Stomach (tissue), 8 donors: ENCODE measurements at regions not wholly inside any gene's neighbourhood (a gene's known extent, or its start where the extent isn't known, plus 50 kb on each side); places are given as distances from the start of the nearest gene placed in this dataset.
A peak's percentile ranks its signal among the peaks of the same experiment; 100 is the strongest.

Source experiments
- DNase-seq, 2 donors: peaks; one replicate each; pipeline versions ENCODE4 v3.0.0 to v3.0.0-alpha.2; 2013 to 2019
- H3K27ac ChIP-seq, 5 donors: fragments of 200-600 bp in 4 of 5; sonication (generic) in 4 of 5; one replicate each; pipeline ENCODE4 v1.5.1; 2013 to 2019; ENCODE audit warnings: mild to moderate bottlenecking in 1 of 5, moderate library complexity in 1 of 5
- H3K27me3 ChIP-seq, 3 donors: fragments of 200-600 bp; sonication (generic); one replicate each; pipeline ENCODE4 v1.5.1; 2017 to 2019; ENCODE audit warnings: mixed run types in 1 of 3
- H3K36me3 ChIP-seq, 4 donors: fragments of 200-600 bp; sonication (generic); 1 replicate in 3 of 4; 2 replicates in 1 of 4; pipeline ENCODE4 v1.5.1; 2016 to 2019
- H3K4me1 ChIP-seq, 4 donors: fragments of 200-600 bp; sonication (generic); one replicate each; pipeline ENCODE4 v1.5.1; 2016 to 2019
- H3K4me3 ChIP-seq, 4 donors: fragments of 200-600 bp; sonication (generic) in 3 of 4; one replicate each; pipeline ENCODE4 v1.5.1; 2016 to 2019; ENCODE audit warnings: mild to moderate bottlenecking in 1 of 4
- H3K9me3 ChIP-seq, 4 donors: fragments of 200-600 bp; sonication (generic); one replicate each; pipeline ENCODE4 v1.5.1; 2016 to 2019
- EP300 ChIP-seq: sonication (generic); formaldehyde crosslinking; IDR thresholded peaks from one replicate; pipeline ENCODE4 v1.6.1; 2017; ENCODE audit warnings: antibody characterized with exemption
- POLR2A ChIP-seq, 4 donors: fragments of 450-650 bp; IDR thresholded peaks; one replicate each; pipeline ENCODE4 v1.6.1; 2016; ENCODE audit warnings: antibody characterized with exemption in 4 of 4, control low read depth in 2 of 4, mild to moderate bottlenecking in 1 of 4, moderate library complexity in 1 of 4
- POLR2AphosphoS5 ChIP-seq, 3 donors: sonication (generic); formaldehyde crosslinking; IDR thresholded peaks; one replicate each; pipeline ENCODE4 v1.6.1; 2016; ENCODE audit warnings: antibody characterized with exemption in 3 of 3
- whole genome bisulfite sequencing, 5 donors: extraction: QIAGEN DNeasy Blood & Tissue Kit in 3 of 5; methylation state at CpG; one replicate each; pipeline versions ENCODE4 v1.1.5 to v1.1.7; 2013 to 2018; 5-methylcytosine and 5-hydroxymethylcytosine counted together
- intact Hi-C: fragments of 100-400 bp; cut with DNase I; formaldehyde crosslinking; loops from one replicate; pipeline ENCODE4 v1.15.1; 2023; ENCODE audit warnings: low total_unique reads
- TF ChIP-seq, protein P1 (sequence below), 7 experiments: fragments of 450-650 bp in 4 of 7; fragments of 200-600 bp in 3 of 7; sonication (generic) in 3 of 7; IDR thresholded peaks; one replicate each; pipeline ENCODE4 v1.5.1; 2016 to 2019; ENCODE audit warnings: antibody characterized with exemption in 7 of 7, control low read depth in 2 of 7, mild to moderate bottlenecking in 1 of 7
- donor health status: healthy with polysubstance abuse.
- donor health status: Bipolar disorder and iron deficiency.
- donor health status: healthy.

GRCh38 chr6:96276305-96276704 lies 245.3 kb upstream of the UFL1 start:
- 29 to 50% (median 48%) methylated on average over 2 of the region's 2 CpGs for WGBS, 5 donors
- no peak overlapping the region for H3K4me3 ChIP-seq
- H3K27ac ChIP-seq: no peak overlapping the region
- DNase-seq: peak in 1 of 2 donors; percentile 2
- H3K4me1 ChIP-seq: no peaks in the 10 kb centered on the region
- H3K36me3 ChIP-seq: no peaks in the 10 kb centered on the region
- H3K27me3 ChIP-seq: no peaks in the 10 kb centered on the region
- intact Hi-C loops: no loop called here
- TF ChIP-seq POLR2AphosphoS5 (IDR thresholded peaks at IDR 0.05) (no peak), POLR2A (IDR thresholded peaks at IDR 0.05) (no peak), EP300 (no peak)
- TF ChIP-seq, protein P1, sequence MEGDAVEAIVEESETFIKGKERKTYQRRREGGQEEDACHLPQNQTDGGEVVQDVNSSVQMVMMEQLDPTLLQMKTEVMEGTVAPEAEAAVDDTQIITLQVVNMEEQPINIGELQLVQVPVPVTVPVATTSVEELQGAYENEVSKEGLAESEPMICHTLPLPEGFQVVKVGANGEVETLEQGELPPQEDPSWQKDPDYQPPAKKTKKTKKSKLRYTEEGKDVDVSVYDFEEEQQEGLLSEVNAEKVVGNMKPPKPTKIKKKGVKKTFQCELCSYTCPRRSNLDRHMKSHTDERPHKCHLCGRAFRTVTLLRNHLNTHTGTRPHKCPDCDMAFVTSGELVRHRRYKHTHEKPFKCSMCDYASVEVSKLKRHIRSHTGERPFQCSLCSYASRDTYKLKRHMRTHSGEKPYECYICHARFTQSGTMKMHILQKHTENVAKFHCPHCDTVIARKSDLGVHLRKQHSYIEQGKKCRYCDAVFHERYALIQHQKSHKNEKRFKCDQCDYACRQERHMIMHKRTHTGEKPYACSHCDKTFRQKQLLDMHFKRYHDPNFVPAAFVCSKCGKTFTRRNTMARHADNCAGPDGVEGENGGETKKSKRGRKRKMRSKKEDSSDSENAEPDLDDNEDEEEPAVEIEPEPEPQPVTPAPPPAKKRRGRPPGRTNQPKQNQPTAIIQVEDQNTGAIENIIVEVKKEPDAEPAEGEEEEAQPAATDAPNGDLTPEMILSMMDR (IDR thresholded peaks at IDR 0.05): no peak
- H3K9me3 ChIP-seq: peaks cover 0 to 12% (median 2%) of the 10 kb centered on the region in 4 donors

GRCh38 chr6:96276856-96277255 lies 244.8 kb upstream of the UFL1 start:
- no peaks in the 10 kb centered on the region for H3K27me3 ChIP-seq
- intact Hi-C loops: no loop called here
- peaks cover 0 to 10% (median 2%) of the 10 kb centered on the region in 4 donors for H3K9me3 ChIP-seq
- H3K27ac ChIP-seq: no peak overlapping the region
- H3K4me3 ChIP-seq: no peak overlapping the region
- no peaks in the 10 kb centered on the region for H3K4me1 ChIP-seq
- DNase-seq: no peak
- TF ChIP-seq POLR2A (IDR thresholded peaks at IDR 0.05) (no peak), POLR2AphosphoS5 (IDR thresholded peaks at IDR 0.05) (no peak), EP300 (no peak)
- TF ChIP-seq, protein P1 (IDR thresholded peaks at IDR 0.05): no peak
- no peaks in the 10 kb centered on the region for H3K36me3 ChIP-seq

GRCh38 chr6:96279084-96279483 lies 242.5 kb upstream of the UFL1 start:
- H3K36me3 ChIP-seq: no peaks in the 10 kb centered on the region
- WGBS, 5 donors: 77 to 97% (median 89%) methylated on average over 1 of the region's 1 CpG
- intact Hi-C loops: no loop called here
- H3K4me3 ChIP-seq: no peak overlapping the region
- TF ChIP-seq EP300 (no peak), POLR2AphosphoS5 (IDR thresholded peaks at IDR 0.05) (no peak), POLR2A (IDR thresholded peaks at IDR 0.05) (no peak)
- TF ChIP-seq, protein P1 (IDR thresholded peaks at IDR 0.05): no peak
- no peak for DNase-seq
- H3K9me3 ChIP-seq: no peaks in the 10 kb centered on the region
- H3K27me3 ChIP-seq: no peaks in the 10 kb centered on the region
- no peaks in the 10 kb centered on the region for H3K4me1 ChIP-seq
- no peak overlapping the region for H3K27ac ChIP-seq

- WGBS, 5 donors: 75 to 91% (median 88%) methylated on average over 1 of the region's 1 CpG
- no peak overlapping the region for H3K27ac ChIP-seq
- H3K9me3 ChIP-seq: no peaks in the 10 kb centered on the region
- no peak overlapping the region for H3K4me3 ChIP-seq
- TF ChIP-seq, protein P1 (IDR thresholded peaks at IDR 0.05): no peak
- no peak for TF ChIP-seq EP300
- TF ChIP-seq POLR2AphosphoS5 (IDR thresholded peaks at IDR 0.05): no peak
- no peak for TF ChIP-seq POLR2A (IDR thresholded peaks at IDR 0.05)
- DNase-seq: no peak
- no peaks in the 10 kb centered on the region for H3K36me3 ChIP-seq
- no peaks in the 10 kb centered on the region for H3K27me3 ChIP-seq
- no peaks in the 10 kb centered on the region for H3K4me1 ChIP-seq
- intact Hi-C loops: no loop called here
These were observed 235.1 kb upstream of the UFL1 start for GRCh38 chr6:96286503-96286902.
